HepG2 (cell line): ENCODE measurements at regions not wholly inside any gene's neighbourhood (a gene's known extent, or its start where the extent isn't known, plus 50 kb on each side); places are given as distances from the start of the nearest gene placed in this dataset.

Experiments
- ATRX ChIP-seq: sonication (generic); formaldehyde crosslinking; IDR thresholded peaks from 2 replicates; pipeline ENCODE4 v1.4.0; 2020; ENCODE audit warnings: missing genetic modification reagents, borderline replicate concordance
- HNF4G ChIP-seq, 2 experiments: sonication (generic) in 1 of 2; formaldehyde crosslinking in 1 of 2; IDR thresholded peaks; 2 replicates each; pipeline versions ENCODE4 v1.4.0 to v1.6.1; 2011 to 2020; ENCODE audit warnings: borderline replicate concordance in 2 of 2, low read depth in 2 of 2, mild to moderate bottlenecking in 2 of 2, low read length in 1 of 2, missing genetic modification reagents in 1 of 2, moderate library complexity in 1 of 2
- SIX1 ChIP-seq: sonication (generic); formaldehyde crosslinking; IDR thresholded peaks from 2 replicates; pipeline ENCODE4 v1.4.0; 2020; ENCODE audit warnings: missing genetic modification reagents, borderline replicate concordance
- SMAD1 ChIP-seq: sonication (generic); formaldehyde crosslinking; IDR thresholded peaks from 2 replicates; pipeline ENCODE4 v1.4.0; 2020; ENCODE audit warnings: missing genetic modification reagents, low read depth, mild to moderate bottlenecking, borderline replicate concordance
- ZNF24 ChIP-seq: fragments of 450-650 bp; IDR thresholded peaks from 2 replicates; pipeline ENCODE4 v1.6.1; 2017; ENCODE audit warnings: antibody characterized with exemption, mild to moderate bottlenecking
- ZNF598 ChIP-seq: sonication (generic); formaldehyde crosslinking; IDR thresholded peaks from 2 replicates; pipeline ENCODE4 v1.5.1; 2020; ENCODE audit warnings: mild to moderate bottlenecking, missing genetic modification reagents, borderline replicate concordance
- ZNF646 ChIP-seq: sonication (generic); formaldehyde crosslinking; IDR thresholded peaks from 2 replicates; pipeline ENCODE4 v1.9.0; 2021; ENCODE audit warnings: mild to moderate bottlenecking, missing genetic modification reagents

DNA sequence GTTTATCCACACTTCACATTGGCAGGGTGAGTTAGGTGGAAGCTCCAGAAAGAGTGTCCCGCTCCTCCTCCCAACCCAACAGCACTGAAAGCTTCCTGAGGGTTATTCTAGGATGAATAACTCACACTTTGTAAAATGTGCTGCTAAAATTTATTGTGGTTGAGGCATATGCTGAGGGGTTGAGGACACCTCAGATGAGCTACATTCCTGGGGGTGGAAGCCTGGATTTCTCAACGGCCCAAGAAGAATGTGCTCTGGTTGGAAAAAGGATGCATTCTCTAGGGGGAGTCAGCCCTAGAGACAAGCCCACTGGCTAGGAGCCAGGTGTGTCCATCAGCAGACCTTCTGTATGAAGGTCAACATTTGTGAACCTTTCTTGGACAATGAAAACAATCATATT lies 91.5 kb upstream of the PDE1C start (continued):
- TF ChIP-seq ZNF646 (CRISPR knock-in tag) (no peak), SIX1 (CRISPR knock-in tag) (no peak), HNF4G (IDR thresholded peaks at IDR 0.05; ENCODE audit: borderline replicate concordance, low read depth, low read length) (no peak), HNF4G (CRISPR knock-in tag; IDR thresholded peaks at IDR 0.05; ENCODE audit: borderline replicate concordance, low read depth) (no peak), ZNF24 (no peak), ZNF598 (CRISPR knock-in tag) (no peak), SMAD1 (CRISPR knock-in tag) (no peak), ATRX (CRISPR knock-in tag) (no peak)
- TF ChIP-seq, all 625 proteins: peak for 0
